ENCODE measurements at regions not wholly inside any gene's neighbourhood (a gene's known extent, or its start where the extent isn't known, plus 50 kb on each side); places are given as distances from the start of the nearest gene placed in this dataset.

- Histone ChIP-seq H3K27me3 (replicated peaks in 1 of 2; ENCODE audit: control insufficient read depth in 2 of 2, insufficient read depth in 2 of 2, low read length in 1 of 2) (no peaks in the 10 kb centered on the region), H3K36me3 (ENCODE audit: control insufficient read depth in 2 of 2, insufficient read depth in 2 of 2, low read length in 1 of 2) (no peaks in the 10 kb centered on the region), H3K4me2 (ENCODE audit: control insufficient read depth, insufficient read depth) (no peak overlapping the region), H3K4me3 (no peak overlapping the region), H2AFZ (ENCODE audit: control insufficient read depth, low read depth, low read length) (no peak overlapping the region), H4K20me1 (ENCODE audit: control insufficient read depth, insufficient read depth) (no peaks in the 10 kb centered on the region), H3K27ac (ENCODE audit: control insufficient read depth, insufficient read depth) (no peak overlapping the region), H3K4me1 (ENCODE audit: control insufficient read depth, insufficient read depth, low read length) (no peaks in the 10 kb centered on the region; the same call in 1 of the 2 replicates), H3K9me3 (replicated peaks; ENCODE audit: control insufficient read depth, insufficient read depth, low read length) (no peaks in the 10 kb centered on the region; the same call in 2 of the 3 replicates), H3K9ac (ENCODE audit: control insufficient read depth, insufficient read depth, low read length) (no peak overlapping the region), H3K79me2 (ENCODE audit: control insufficient read depth, insufficient read depth, low read length) (no peaks in the 10 kb centered on the region)
- no TSS peak for BruUV-seq (replicated peaks)
- intact Hi-C loops (cut with micrococcal nuclease; ENCODE audit: unreplicated experiment) (no loop called here), in situ Hi-C loops (cut with MboI) (no loop called here)
- POLR2A ChIA-PET = no interaction called here
- CTCF ChIA-PET = no interaction called here
- no peak for FAIRE-seq
- ATAC-seq = no peak
- DNase-seq (ENCODE audit: low read depth, low spot score) = no peak
- RAD21 ChIA-PET (ENCODE audit: unreplicated experiment) = no interaction called here
- SMC1A ChIA-PET (ENCODE audit: uncharacterized antibody, unreplicated experiment) = interaction anchor here (1.1 kb wide), 1 partner anchor 316 kb away, joined by 4 read pairs; no protein-coding TSS in a partner anchor
- 66% methylated on average over 11 of the region's 11 CpGs for WGBS (ENCODE audit: insufficient coverage, insufficient replicate concordance, low lambda C conversion rate, missing lambda C conversion rate)
- TF ChIP-seq IRF5 (IDR thresholded peaks at IDR 0.05; ENCODE audit: borderline replicate concordance) (no peak), MTA2 (IDR thresholded peaks at IDR 0.05; ENCODE audit: low read depth) (no peak), BACH1 (IDR thresholded peaks at IDR 0.05; ENCODE audit: borderline replicate concordance) (no peak), POLR2AphosphoS2 (IDR thresholded peaks at IDR 0.05; ENCODE audit: low read depth, low read length) (no peak), ZBTB4 (CRISPR knock-in tag; IDR thresholded peaks at IDR 0.05) (no peak), EGR1 (IDR thresholded peaks at IDR 0.05; ENCODE audit: borderline replicate concordance in 1 of 2, low read depth in 2 of 2, low read length in 2 of 2) (no peak)
Measured at GRCh38 chr3:43882976-43883680, 192.4 kb downstream of the ABHD5 start.
